SK-MEL-5 (cell line): ENCODE measurements at regions not wholly inside any gene's neighbourhood (a gene's known extent, or its start where the extent isn't known, plus 50 kb on each side); places are given as distances from the start of the nearest gene placed in this dataset.
"Not testable (repeated sequence)": the region's sequence is repeated elsewhere in the genome, so short reads cannot be mapped to it uniquely, and the experiment has no call there.

Experiments used
- DNase-seq: peaks from one replicate; pipeline ENCODE4 v3.0.0-alpha.2; 2016; ENCODE audit warnings: low read depth, low spot score
- in situ Hi-C: cut with HindIII; loops from 2 replicates; pipeline ENCODE4 v1.10.0; 2016; ENCODE audit warnings: low sequenced_read_pairs, high pct_unique_total_duplicates, low pct_unique_long_range_greater_than_20kb

GRCh38 chr4:105050896-105051295 is 95.8 kb upstream of the TET2 start:
- no peak for DNase-seq
- in situ Hi-C loops, result no loop called here

- no peak for DNase-seq
- in situ Hi-C loops, result no loop called here
Observed at GRCh38 chr4:105057370-105058105, 89.1 kb upstream of the TET2 start.

GRCh38 chr4:105058177-105058812 is 88.4 kb upstream of the TET2 start:
- no peak for DNase-seq
- in situ Hi-C loops, result no loop called here

- DNase-seq, result no peak
- in situ Hi-C loops, result no loop called here
Observed at GRCh38 chr4:105059337-105059736, 87.3 kb upstream of the TET2 start.

GRCh38 chr4:105060628-105061027 is 86.0 kb upstream of the TET2 start:
- no peak for DNase-seq
- in situ Hi-C loops, result no loop called here

- peak; percentile 15 for DNase-seq
- in situ Hi-C loops, result no loop called here
Observed at GRCh38 chr4:105061136-105061696, 85.5 kb upstream of the TET2 start.

GRCh38 chr4:105061731-105062130 is 84.9 kb upstream of the TET2 start:
- in situ Hi-C loops, result no loop called here
- DNase-seq, result no peak

GRCh38 chr4:105066401-105066800 is 80.3 kb upstream of the TET2 start:
- DNase-seq, result no peak

GRCh38 chr4:105067431-105067830 is 79.2 kb upstream of the TET2 start:
- in situ Hi-C loops, result no loop called here
- DNase-seq, result no peak

More at GRCh38 chr4:105066401-105066800, 80.3 kb upstream of the TET2 start:
- in situ Hi-C loops, result no loop called here

GRCh38 chr4:105067946-105068345 is 78.7 kb upstream of the TET2 start:
- in situ Hi-C loops, result no loop called here
- no peak for DNase-seq

GRCh38 chr4:105068516-105068915 is 78.2 kb upstream of the TET2 start:
- DNase-seq, result no peak
- in situ Hi-C loops, result no loop called here

- DNase-seq, in situ Hi-C loops: not testable (repeated sequence)
Observed at GRCh38 chr4:105072095-105072494, 74.6 kb upstream of the TET2 start.

- DNase-seq, result no peak
- in situ Hi-C loops, result no loop called here
Observed at GRCh38 chr4:105074097-105074496, 72.6 kb upstream of the TET2 start.

- in situ Hi-C loops, result no loop called here
- DNase-seq, result no peak
Observed at GRCh38 chr4:105075045-105075444, 71.6 kb upstream of the TET2 start.

- in situ Hi-C loops, result no loop called here
- peak; percentile 12 for DNase-seq
Observed at GRCh38 chr4:105088110-105088879, 58.4 kb upstream of the TET2 start.

GRCh38 chr4:105092356-105092755 is 54.3 kb upstream of the TET2 start:
- in situ Hi-C loops, result no loop called here

GRCh38 chr4:105092768-105093167 is 53.9 kb upstream of the TET2 start:
- no peak for DNase-seq
- in situ Hi-C loops, result no loop called here

More at GRCh38 chr4:105092356-105092755, 54.3 kb upstream of the TET2 start:
- no peak for DNase-seq

- in situ Hi-C loops, result no loop called here
- no peak for DNase-seq
Observed at GRCh38 chr4:105093975-105094374, 52.7 kb upstream of the TET2 start.
